ENCODE measurements at regions not wholly inside any gene's neighbourhood (a gene's known extent, or its start where the extent isn't known, plus 50 kb on each side); places are given as distances from the start of the nearest gene placed in this dataset.
"Not testable (repeated sequence)": the region's sequence is repeated elsewhere in the genome, so short reads cannot be mapped to it uniquely, and the experiment has no call there.

- DNase-seq (ENCODE audit: low spot score) = no peak
Measured at GRCh38 chr6:150767571-150768018, 97.9 kb upstream of the MTHFD1L start.

DNA sequence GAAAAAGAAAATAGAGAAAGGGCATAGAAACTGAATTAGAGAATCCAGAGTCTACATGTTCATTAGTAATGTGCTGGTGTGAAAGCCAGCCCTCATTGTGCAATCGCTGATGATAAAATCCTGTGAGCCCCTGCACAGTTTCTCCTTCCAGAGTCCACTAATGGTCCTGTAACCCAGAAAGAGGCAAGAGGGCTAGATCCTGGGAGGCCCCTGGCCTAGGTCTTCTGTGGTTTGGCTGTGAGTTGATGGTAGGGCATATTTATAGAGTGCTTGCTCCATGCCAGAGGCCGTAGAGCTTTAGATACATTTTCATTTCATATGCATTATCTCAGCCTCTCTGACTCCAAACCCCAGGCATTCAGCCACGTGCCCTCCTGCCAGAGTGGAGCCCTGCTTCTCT, 94.9 kb upstream of the MTHFD1L start:
- DNase-seq (ENCODE audit: low spot score) = no peak

DNA sequence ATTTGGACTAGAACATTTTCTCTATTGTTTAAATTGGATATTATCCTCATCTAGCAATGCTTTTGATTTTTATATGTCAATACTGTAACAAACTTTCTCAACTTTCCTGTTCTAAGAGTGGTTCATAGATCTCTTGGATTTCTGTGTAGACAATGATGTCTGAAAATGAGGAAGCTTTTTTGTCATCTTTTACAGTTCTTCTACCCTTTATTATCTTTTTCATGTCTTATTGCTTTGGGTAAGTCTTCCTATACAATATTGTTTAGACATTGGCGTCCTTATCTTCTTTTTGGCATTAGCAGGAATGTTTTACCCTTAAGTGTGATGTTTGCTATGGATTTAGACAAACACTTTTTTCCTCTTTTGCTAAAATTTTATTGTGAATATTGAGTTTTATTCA, 91.5 kb upstream of the MTHFD1L start:
- no peak for DNase-seq (ENCODE audit: low spot score)

GRCh38 chr6:150775415-150776203, 89.9 kb upstream of the MTHFD1L start:
- no peak for DNase-seq (ENCODE audit: low spot score)

GRCh38 chr6:150777736-150778135, 87.8 kb upstream of the MTHFD1L start:
- no peak for DNase-seq (ENCODE audit: low spot score)

DNA sequence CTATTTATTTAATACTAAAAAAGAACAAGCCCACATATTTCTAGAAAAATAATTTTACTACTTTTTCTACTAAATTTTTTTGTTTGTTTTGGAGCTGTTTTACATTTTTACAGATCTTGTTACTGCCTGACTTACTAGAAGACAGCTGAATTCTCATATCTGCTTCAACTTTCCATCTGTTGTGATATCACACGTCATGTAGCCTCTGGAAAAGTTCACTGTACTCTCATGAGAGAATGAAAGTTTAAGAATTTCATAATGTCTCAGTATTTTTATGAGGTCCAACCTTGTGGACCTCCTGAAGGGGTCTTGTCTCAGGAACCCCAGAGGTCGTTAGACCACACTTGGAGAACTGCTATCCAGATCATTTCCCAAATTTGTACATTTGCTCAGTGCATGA, 81.7 kb upstream of the MTHFD1L start:
- no peak for DNase-seq (ENCODE audit: low spot score)

GRCh38 chr6:150787429-150787828, 78.1 kb upstream of the MTHFD1L start:
- no peak for DNase-seq (ENCODE audit: low spot score)

- no peak for DNase-seq (ENCODE audit: low spot score)
Measured at GRCh38 chr6:150788089-150788488, 77.4 kb upstream of the MTHFD1L start.

DNA sequence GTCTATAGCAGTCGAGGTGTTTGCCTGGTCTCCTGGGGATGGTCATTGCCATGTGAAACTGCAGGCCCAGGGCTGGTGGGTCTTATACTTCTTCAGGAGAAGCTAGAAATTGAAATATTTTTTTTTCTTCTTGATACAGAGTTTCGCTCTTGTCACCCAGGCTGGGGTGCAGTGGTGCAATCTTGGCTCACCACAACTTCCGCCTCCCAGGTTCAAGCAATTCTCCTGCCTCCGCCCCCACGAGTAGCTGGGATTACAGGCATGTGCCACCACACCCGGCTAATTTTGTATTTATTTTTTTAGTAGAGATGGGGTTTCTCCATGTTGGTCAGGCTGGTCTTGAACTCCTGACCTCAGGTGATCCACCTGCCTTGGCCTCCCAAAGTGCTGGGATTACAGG, 75.6 kb upstream of the MTHFD1L start:
- DNase-seq (ENCODE audit: low spot score) = not testable (repeated sequence)

- no peak for DNase-seq (ENCODE audit: low spot score)
Measured at GRCh38 chr6:150791717-150792116, 73.8 kb upstream of the MTHFD1L start.

GRCh38 chr6:150797949-150798348, 67.6 kb upstream of the MTHFD1L start:
- no peak for DNase-seq (ENCODE audit: low spot score)

DNA sequence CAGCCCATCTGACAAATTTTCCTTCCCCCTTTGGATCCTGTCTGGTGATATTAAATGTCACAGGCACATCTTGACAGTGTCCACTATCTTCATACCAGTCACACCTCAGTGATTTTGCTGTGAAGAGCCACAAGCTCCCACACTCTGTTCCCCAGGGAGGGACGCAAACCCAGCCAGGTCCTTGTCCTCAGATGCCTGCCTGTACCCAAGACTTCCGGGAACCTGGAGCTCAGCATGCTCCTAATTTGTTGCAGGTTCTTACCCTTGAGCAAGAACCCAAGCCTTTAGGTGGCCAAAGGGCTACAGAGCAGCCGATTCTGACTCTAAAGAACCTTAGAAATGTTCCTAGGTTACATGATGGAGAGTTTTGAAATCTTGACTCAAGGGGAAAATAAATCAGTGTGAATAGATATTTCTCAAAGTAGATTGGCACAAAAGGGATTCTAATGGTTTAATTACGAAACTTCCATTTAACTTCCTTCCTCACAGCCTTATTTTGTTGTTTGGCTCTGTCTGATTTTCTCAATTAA, 66.2 kb upstream of the MTHFD1L start:
- no peak for DNase-seq (ENCODE audit: low spot score)

DNA sequence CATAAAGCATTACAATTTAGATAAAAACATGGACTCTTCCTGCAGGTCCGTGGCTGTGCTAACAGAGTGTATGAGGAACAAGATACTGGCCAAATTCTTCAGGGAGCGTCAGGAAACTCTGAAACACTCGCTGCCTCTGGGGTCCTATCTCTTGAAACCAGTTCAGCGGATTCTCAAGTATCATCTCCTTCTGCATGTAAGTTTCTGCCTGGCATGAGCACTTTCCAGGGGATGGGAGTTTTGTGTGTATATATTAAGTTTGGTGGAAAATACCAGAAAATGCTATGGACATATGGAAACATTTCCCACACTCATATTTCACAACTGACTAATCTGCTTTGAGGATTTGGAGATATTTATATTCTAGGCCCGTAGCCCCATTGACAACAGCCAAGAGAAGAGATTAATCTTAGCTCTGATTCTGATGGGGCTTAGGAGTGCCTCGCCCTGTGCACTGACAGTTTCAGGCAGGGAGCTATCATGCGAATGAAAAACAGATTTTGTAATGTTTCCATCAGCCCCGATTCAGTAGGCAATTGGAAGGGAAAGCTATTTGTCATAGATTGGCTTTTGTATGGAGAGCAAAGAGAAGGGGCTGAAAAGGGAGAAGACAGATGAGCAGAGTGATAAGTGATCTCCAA, 64.7 kb upstream of the MTHFD1L start:
- peak; percentile 44 for DNase-seq (ENCODE audit: low spot score)

GRCh38 chr6:150806790-150807189, 58.7 kb upstream of the MTHFD1L start:
- DNase-seq (ENCODE audit: low spot score) = no peak

- no peak for DNase-seq (ENCODE audit: low spot score)
Measured at GRCh38 chr6:150813319-150813992, 52.0 kb upstream of the MTHFD1L start.

GRCh38 chr6:150813993-150814359, 51.5 kb upstream of the MTHFD1L start:
- DNase-seq (ENCODE audit: low spot score) = no peak
